NOMO-1 treated with DMSO at 0.1 percent for 48 hours (cell line): ENCODE measurements at regions not wholly inside any gene's neighbourhood (a gene's known extent, or its start where the extent isn't known, plus 50 kb on each side); places are given as distances from the start of the nearest gene placed in this dataset.
"Not testable (repeated sequence)": the region's sequence is repeated elsewhere in the genome, so short reads cannot be mapped to it uniquely, and the experiment has no call there.

Experiments
- DNase-seq: peaks from one replicate; lab custom pipeline; 2025; ENCODE audit not compliant: unreplicated experiment; lab: John Stamatoyannopoulos, UW

GRCh38 chr19:31525610-31526147 lies 176.4 kb upstream of the TSHZ3 start:
- DNase-seq = no peak

- no peak for DNase-seq
Measured at GRCh38 chr19:31527443-31527842, 178.2 kb upstream of the TSHZ3 start.

- no peak for DNase-seq
Measured at GRCh38 chr19:31528261-31528660, 179.0 kb upstream of the TSHZ3 start.

GRCh38 chr19:31529121-31529520 lies 179.9 kb upstream of the TSHZ3 start:
- no peak for DNase-seq

GRCh38 chr19:31530781-31531180 lies 181.5 kb upstream of the TSHZ3 start:
- DNase-seq = no peak

GRCh38 chr19:31531326-31531725 lies 182.1 kb upstream of the TSHZ3 start:
- DNase-seq = no peak

GRCh38 chr19:31532034-31532433 lies 182.8 kb upstream of the TSHZ3 start:
- DNase-seq = no peak

- DNase-seq = no peak
Measured at GRCh38 chr19:31533114-31533513, 183.9 kb upstream of the TSHZ3 start.

GRCh38 chr19:31534231-31534630 lies 185.0 kb upstream of the TSHZ3 start:
- no peak for DNase-seq

GRCh38 chr19:31534786-31535657 lies 185.8 kb upstream of the TSHZ3 start:
- DNase-seq = no peak

- no peak for DNase-seq
Measured at GRCh38 chr19:31535691-31536460, 186.6 kb upstream of the TSHZ3 start.

GRCh38 chr19:31537136-31537535 lies 187.9 kb upstream of the TSHZ3 start:
- no peak for DNase-seq

- not testable (repeated sequence) for DNase-seq
Measured at GRCh38 chr19:31537902-31538301, 188.7 kb upstream of the TSHZ3 start.

GRCh38 chr19:31538879-31539278 lies 189.6 kb upstream of the TSHZ3 start:
- DNase-seq = no peak

- DNase-seq = no peak
Measured at GRCh38 chr19:31539386-31539785, 190.2 kb upstream of the TSHZ3 start.

GRCh38 chr19:31541396-31541795 lies 192.2 kb upstream of the TSHZ3 start:
- no peak for DNase-seq

- no peak for DNase-seq
Measured at GRCh38 chr19:31543456-31543855, 194.2 kb upstream of the TSHZ3 start.

- no peak for DNase-seq
Measured at GRCh38 chr19:31545777-31546176, 196.5 kb upstream of the TSHZ3 start.

GRCh38 chr19:31546205-31546960 lies 197.1 kb upstream of the TSHZ3 start:
- no peak for DNase-seq

GRCh38 chr19:31548941-31549340 lies 199.7 kb upstream of the TSHZ3 start:
- DNase-seq = no peak
